GM13976 (cell line): ENCODE measurements at regions not wholly inside any gene's neighbourhood (a gene's known extent, or its start where the extent isn't known, plus 50 kb on each side); places are given as distances from the start of the nearest gene placed in this dataset.

Experiments used
- DNase-seq: peaks from one replicate; pipeline ENCODE4 v3.0.0; 2012; ENCODE audit warnings: low spot score
- in situ Hi-C: fragments of 300-500 bp; cut with MboI; formaldehyde crosslinking; loops from one replicate; pipeline ENCODE4 v1.12.0; 2022; ENCODE audit warnings: low sequenced_read_pairs, mixed read lengths, inconsistent platforms; ENCODE audit not compliant: unreplicated experiment
- TF ChIP-seq, protein P1 (sequence below): IDR thresholded peaks from 2 replicates; pipeline ENCODE4 v1.5.1; 2012; ENCODE audit warnings: borderline replicate concordance, mild to moderate bottlenecking; ENCODE audit not compliant: insufficient read depth; ENCODE audit errors: extremely low read depth, missing control alignments, control extremely low read depth

DNA sequence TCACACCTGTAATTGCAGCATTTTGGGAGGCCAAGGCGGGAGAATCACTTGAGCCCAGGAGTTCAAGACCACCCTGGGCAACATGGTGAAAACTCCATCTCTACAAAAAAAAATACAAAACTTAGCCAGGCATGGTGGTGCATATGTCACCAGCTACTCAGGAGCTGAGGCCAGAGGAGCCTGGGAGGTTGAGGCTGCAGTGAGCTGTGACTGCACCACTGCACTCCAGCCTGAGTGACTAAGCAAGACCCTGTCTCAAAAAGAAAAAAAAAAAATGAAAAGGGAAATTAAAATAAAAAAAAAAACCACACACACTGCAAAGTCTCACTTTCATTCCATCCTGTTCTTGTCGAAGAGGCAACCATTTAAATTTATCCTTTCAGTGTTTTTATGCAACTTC is 100.8 kb upstream of the PIAS1 start:
- TF ChIP-seq, protein P1, sequence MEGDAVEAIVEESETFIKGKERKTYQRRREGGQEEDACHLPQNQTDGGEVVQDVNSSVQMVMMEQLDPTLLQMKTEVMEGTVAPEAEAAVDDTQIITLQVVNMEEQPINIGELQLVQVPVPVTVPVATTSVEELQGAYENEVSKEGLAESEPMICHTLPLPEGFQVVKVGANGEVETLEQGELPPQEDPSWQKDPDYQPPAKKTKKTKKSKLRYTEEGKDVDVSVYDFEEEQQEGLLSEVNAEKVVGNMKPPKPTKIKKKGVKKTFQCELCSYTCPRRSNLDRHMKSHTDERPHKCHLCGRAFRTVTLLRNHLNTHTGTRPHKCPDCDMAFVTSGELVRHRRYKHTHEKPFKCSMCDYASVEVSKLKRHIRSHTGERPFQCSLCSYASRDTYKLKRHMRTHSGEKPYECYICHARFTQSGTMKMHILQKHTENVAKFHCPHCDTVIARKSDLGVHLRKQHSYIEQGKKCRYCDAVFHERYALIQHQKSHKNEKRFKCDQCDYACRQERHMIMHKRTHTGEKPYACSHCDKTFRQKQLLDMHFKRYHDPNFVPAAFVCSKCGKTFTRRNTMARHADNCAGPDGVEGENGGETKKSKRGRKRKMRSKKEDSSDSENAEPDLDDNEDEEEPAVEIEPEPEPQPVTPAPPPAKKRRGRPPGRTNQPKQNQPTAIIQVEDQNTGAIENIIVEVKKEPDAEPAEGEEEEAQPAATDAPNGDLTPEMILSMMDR = no peak
- DNase-seq = no peak
- in situ Hi-C loops = no loop called here

- in situ Hi-C loops = no loop called here
- TF ChIP-seq, protein P1 = no peak
- DNase-seq = no peak
These were observed 98.9 kb upstream of the PIAS1 start for GRCh38 chr15:67955252-67955651.

GRCh38 chr15:67957435-67958132 is 96.5 kb upstream of the PIAS1 start:
- in situ Hi-C loops = no loop called here
- no peak for DNase-seq
- TF ChIP-seq, protein P1 = no peak

DNA sequence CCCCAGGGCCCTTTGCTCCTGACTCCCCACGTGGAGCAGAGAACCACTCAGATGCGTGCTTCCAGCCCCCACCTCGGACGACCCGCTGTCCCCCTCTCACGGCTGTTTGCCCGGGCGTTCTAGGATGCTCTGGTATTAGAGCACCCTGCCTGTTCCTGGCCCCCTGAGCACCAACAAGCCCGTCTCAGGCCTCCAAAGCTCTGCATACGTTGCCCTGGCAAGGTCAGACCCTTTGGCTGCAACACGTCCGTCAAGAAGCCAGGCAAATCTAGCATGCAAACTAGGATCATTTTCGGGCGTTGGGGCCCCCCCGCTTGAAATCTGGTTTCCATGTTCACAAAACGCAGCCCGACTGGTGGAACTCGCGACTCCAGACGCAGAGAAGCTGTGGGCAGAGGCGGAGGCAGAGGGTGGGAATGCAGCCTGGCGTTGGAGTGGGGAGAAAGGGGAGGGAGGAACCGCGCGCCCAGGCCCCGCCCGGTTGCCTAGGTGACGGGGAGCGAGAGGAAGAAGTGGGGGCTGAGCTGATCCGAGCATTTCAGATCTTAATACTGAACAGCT is 86.2 kb upstream of the PIAS1 start:
- DNase-seq = peak; percentile 69
- in situ Hi-C loops = no loop called here
- TF ChIP-seq, protein P1 = no peak

GRCh38 chr15:67968564-67968963 is 85.6 kb upstream of the PIAS1 start:
- TF ChIP-seq, protein P1 = no peak
- in situ Hi-C loops = no loop called here
- DNase-seq = no peak

GRCh38 chr15:67968966-67969365 is 85.1 kb upstream of the PIAS1 start:
- in situ Hi-C loops = no loop called here
- TF ChIP-seq, protein P1 = no peak
- DNase-seq = no peak

DNA sequence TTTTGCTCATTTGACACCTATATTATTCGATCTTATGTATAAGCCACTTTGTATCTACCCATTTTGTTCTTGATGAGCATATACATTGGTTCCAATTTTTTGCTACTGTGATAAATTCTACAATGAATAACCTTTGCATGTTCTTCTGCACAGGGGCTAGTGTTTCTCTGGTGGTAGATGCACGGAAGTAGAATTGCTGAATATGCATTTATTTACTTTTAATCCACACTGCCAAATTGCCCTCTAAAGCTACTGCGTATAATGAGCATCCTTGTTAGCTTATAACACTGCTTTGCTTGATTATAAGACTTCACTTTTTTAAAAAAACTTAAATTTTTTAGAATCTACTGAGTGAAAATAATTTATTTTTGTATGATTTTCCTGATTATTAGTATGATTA is 84.2 kb upstream of the PIAS1 start:
- in situ Hi-C loops = no loop called here
- no peak for DNase-seq
- TF ChIP-seq, protein P1 = no peak
